Activated CD8-positive, alpha-beta memory T cell treated with anti-CD3 and anti-CD28 coated beads, Interleukin-2, amount 50 U/mL, for 24 hours (primary cell): ENCODE measurements at regions not wholly inside any gene's neighbourhood (a gene's known extent, or its start where the extent isn't known, plus 50 kb on each side); places are given as distances from the start of the nearest gene placed in this dataset.

Source experiments
- DNase-seq: peaks from one replicate; pipeline ENCODE4 v3.0.0-alpha.2; 2020; ENCODE audit errors: extremely low read depth

DNA sequence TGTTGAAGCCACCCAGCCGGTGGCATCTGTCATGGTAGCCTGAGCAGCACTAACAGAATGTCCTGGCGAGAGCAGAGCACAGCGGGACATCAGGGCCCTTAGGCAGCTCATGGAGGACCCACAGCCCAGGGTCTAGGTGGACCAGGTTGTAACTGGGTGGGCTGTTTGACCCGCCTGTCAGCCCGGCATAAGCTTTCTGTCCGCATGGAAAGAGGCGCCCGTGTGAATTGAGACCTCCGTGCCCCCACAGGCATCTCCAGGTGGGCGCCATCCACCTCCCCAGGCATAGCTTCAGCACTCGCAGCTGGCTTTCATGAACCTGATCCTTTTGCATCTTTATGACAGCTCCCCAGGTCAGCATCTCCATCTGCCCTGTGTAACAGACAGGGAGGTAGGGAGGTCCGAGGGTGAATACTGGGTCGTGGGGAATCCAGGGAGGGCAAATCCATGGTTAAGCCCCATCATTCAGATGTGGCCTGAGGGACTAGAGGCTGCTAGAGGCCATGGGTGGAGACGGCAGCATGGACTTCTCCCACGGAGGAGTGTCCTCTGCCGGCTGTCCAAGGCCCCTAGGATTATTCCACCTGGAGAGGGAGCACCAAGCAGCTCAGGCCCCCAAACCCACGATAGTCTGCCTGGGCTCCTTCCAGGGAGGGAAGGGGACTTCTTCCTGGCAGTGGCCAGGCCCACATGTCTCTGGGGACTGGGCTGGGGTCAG is 371.6 kb upstream of the MKI67 start:
- DNase-seq = no peak

DNA sequence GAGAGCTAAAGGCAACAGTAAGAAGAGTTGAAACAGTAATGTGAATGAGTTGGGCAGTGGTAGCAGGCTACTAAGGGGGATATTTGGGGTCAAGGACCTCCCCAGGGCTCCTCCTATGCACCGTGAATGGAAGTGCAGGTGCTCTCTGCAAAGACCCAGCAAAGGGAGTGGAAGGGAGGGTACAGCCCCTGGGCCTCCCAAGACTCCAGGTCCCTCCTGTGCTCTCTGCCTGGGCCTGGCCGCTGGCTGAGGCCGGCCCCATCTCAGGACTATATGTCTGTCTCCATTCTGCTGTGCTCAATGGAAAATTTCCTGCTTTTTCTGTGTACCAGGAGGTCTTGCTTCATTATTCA is 372.1 kb upstream of the MKI67 start:
- no peak for DNase-seq

GRCh38 chr10:128498746-128499145 is 372.5 kb upstream of the MKI67 start:
- no peak for DNase-seq

- DNase-seq = no peak
Measured at GRCh38 chr10:128499486-128499885, 373.3 kb upstream of the MKI67 start.

DNA sequence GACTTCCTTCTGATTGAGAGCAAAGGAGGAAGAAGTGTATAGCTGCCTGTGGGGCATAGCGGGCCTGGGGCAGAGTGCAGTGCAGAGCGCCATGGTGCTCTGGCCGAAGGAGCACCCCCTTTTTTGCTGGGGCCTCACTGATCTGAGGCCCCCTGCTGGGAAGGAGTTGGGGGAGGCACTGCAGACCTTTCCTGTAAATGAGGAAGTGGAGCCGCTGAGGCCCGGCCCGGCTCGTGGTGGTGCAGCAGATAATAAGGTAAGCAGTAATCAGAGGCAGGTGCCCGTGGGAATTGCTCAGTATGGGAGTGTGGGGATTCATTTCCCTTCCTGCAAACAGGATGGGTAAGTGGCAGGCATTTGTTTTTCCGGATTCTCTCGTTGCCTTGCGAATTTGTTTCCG is 373.7 kb upstream of the MKI67 start:
- no peak for DNase-seq

- DNase-seq = no peak
Measured at GRCh38 chr10:128500642-128501041, 374.4 kb upstream of the MKI67 start.

DNA sequence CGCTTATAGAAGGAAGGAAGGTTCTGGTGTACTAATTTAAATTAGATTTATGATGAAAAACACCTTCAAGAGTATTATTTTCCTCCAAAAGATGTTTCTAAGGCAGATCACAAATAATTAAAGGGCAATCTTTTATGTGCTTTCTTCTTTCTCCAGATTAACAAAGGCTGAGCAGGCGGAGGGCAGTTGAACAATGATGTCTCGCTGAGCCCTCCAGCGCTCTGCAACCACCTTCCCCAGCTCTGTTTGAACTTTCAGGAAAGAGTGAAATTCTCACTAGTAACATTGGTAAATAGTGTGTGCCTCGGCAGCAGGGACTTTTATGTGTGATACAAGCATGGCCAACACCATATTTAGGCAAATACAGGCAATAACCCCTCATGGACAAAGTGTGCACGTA is 379.1 kb upstream of the MKI67 start:
- DNase-seq = no peak

DNA sequence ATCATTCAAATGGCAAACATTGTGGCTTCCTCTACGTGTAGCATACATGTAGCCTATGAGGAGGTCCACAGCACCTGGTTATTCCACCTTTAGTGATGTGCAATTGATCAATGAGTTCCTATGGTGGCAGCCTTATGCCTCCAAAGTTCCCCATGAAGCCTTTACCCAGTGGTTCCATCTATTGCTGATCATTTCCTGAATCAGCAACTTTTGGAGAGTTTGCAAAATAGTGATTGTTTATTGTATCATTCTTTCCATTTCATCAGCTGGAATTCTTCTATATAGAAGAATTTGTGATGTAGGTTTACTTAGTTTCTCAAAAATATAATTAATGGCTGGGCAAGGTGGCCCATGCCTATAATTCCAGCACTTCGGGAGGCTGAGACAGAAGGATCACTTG is 380.2 kb upstream of the MKI67 start:
- DNase-seq = no peak

GRCh38 chr10:128507066-128507465 is 380.8 kb upstream of the MKI67 start:
- DNase-seq = no peak

- DNase-seq = no peak
Measured at GRCh38 chr10:128511284-128511683, 385.1 kb upstream of the MKI67 start.

DNA sequence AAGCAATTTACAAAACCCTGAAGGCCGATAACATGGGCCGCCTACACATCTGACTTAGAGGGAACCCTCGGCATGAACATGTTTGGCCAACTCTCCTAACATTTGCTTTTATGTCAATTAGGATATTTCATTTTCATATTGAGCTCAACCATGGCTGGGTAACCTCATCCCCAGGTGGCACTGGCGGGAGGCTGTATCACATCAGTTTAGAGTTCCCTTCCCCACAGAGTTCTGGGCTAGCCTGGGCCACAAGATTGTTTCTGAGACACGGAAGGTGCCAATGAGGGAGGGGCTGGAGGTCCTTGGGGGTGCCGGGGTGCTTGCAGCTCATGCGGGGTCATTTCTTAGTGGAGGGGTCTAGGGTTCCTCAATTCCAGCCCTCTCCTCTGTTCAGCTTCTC is 386.5 kb upstream of the MKI67 start:
- DNase-seq = no peak

GRCh38 chr10:128514536-128514935 is 388.3 kb upstream of the MKI67 start:
- DNase-seq = no peak

DNA sequence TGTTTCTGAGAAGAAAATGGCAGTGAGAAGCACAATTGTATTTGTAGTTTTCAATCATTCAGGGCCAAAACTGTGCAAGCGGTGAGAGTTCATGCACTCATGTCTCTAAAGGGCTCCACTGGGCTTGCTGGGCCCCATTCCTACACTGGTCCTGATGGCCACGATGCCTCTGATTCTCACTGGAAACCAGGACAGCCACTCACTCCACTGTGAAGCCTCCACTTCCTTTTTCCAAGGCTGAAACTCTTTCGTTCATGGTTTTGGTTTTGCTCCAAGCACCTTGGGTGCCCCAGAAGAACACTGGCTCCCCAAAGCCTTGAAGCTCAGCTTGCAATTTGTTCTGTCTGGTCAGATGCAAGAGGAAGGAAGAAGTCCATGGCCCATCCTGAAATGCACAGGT is 390.0 kb upstream of the MKI67 start:
- no peak for DNase-seq

- no peak for DNase-seq
Measured at GRCh38 chr10:128517167-128517566, 390.9 kb upstream of the MKI67 start.

GRCh38 chr10:128518000-128518399 is 391.8 kb upstream of the MKI67 start:
- no peak for DNase-seq

DNA sequence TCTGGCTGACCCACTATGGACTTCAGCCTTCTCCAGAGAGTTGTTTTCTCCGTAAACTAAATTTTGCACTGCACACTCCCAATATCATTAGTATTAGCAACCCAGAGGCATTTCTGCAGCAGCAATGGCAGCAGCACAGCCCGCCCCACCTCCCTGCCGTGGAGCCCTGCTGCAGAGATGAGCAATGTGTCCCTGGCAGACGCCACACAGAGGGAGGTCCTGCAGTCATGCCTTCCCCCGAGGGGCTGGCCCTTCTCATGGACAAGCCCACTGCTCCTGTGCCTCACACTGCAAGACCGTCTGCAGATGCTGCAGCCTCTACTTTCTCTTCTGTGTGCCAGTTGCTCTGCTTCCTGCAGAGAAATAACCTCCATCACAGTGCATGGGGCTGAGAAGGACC is 393.4 kb upstream of the MKI67 start:
- no peak for DNase-seq

- no peak for DNase-seq
Measured at GRCh38 chr10:128520211-128520815, 394.1 kb upstream of the MKI67 start.

DNA sequence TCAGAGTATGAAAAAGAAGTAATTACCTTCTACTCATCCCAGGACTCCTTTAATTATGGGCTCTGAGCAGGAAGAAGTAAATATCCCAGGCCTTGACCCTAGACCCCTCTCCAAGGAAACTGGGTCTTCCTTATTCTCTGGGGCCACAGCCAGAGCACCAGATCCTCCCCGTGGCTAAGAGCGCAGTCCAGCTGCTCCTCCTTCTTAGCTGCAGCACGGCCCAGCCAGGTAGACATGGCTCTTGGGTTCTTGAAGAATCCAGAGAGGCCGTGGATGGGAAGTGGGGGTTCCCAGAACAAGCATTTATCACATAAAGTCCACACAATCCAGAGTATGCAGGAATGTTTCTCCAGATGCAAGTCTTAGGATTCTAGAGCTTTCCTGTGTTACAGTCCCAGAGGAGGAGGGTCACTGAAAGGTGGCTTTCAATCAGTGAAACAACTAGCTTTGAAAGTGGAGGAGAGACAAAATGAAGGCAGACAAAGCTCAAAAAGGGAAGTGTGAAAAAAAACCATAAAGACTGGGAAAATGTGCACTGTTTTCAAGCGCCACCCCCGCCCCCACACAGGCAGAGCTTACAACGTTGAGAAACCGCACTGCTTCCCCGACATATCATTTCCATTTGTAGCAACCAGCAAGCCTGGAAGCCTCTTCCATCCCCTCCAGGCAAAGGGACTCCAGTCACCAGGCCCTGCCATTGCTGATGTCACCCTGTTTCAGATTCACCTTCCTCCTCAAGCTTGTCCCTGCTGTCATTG is 396.5 kb upstream of the MKI67 start:
- no peak for DNase-seq

DNA sequence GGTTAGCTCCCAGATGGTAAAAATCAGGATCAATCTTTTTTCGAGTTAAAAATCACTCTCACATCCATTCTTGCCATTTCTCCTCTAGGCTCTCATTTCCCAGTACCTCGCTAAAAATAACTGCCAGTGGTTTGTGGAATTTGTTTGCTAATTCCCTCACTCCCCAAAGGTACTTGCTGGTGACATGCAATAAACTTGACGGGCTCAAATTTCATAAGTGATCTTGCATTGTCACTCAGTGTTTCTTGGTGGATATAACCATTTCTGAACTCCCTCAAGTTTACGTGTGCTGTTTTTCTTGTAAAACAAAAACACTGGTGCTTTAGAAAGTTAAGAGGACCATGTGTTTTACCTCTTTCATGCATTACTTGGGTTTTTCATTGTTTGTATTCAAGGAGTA is 399.2 kb upstream of the MKI67 start:
- no peak for DNase-seq

- DNase-seq = no peak
Measured at GRCh38 chr10:128525936-128526335, 399.7 kb upstream of the MKI67 start.

DNA sequence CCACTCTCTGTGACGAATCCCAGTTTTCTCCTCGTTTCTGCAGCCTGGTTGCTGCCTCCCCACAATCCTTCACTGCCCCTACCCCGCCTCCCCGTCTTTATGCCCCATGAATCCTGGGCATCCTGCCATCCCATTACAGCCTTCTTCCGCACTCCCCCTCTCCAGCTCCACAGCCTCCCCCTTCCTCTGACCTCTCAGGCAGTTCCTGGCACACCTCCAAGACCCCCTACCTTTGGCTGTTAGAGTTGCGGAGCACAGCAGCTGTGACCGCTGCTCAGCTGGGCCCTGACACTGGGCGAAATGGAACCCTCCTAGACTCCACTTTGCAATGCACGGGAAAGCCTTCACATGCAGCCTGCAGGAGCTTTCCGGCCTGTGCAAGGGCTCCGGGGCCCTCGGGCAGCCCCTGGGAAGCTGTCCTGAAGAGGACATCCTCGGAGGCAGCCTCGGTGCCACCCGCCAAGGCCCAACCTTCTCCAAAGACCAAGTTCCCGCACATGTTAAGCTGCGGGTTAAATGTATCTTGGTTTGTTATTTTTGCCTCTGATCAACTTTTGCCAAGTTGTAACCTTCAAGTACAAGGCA is 400.7 kb upstream of the MKI67 start:
- DNase-seq = no peak

- no peak for DNase-seq
Measured at GRCh38 chr10:128527711-128528110, 401.5 kb upstream of the MKI67 start.

DNA sequence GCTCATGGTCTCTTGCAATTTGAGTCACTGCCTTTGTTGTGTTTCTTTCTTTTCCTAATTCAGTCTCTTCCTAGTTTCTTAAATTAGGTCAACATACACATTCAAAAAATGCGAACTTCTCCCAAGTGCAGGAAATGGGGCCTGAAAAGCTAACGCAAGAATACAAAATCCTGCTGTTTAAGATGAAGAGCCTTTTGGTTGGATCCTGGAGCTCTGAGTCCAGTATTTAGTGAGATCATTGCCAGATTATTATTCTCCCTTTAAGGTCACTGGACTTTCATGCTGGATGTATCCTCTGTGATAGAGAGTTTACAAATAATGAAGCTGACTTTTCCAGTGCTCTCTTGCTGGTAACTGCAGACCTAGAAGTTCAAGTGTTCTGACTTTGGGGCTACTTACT is 401.9 kb upstream of the MKI67 start:
- no peak for DNase-seq
